SK-N-SH treated with all-trans-retinoic acid at 6 μM for 48 hours (cell line): ENCODE measurements at regions not wholly inside any gene's neighbourhood (a gene's known extent, or its start where the extent isn't known, plus 50 kb on each side); places are given as distances from the start of the nearest gene placed in this dataset.
"Not testable (repeated sequence)": the region's sequence is repeated elsewhere in the genome, so short reads cannot be mapped to it uniquely, and the experiment has no call there.

ENCODE experiments used
- ATAC-seq: fragments of 200-7000 bp; cut with Tn5 transposase; 3 replicates; pipeline ENCODE4 v1.9.1; 2020; ENCODE audit warnings: mild to moderate bottlenecking, moderate library complexity
- ARNTL ChIP-seq: fragments of 450-650 bp; formaldehyde crosslinking; IDR thresholded peaks from 2 replicates; pipeline ENCODE4 v1.5.0; 2020; ENCODE audit warnings: low read depth, mild to moderate bottlenecking, moderate library complexity, borderline replicate concordance
- BACH2 ChIP-seq: fragments of 250-450 bp; sonication (Bioruptor Pico); IDR thresholded peaks from 2 replicates; pipeline ENCODE4 v1.9.0; 2021; ENCODE audit warnings: mild to moderate bottlenecking, borderline replicate concordance
- CSDC2 ChIP-seq: fragments of 250-450 bp; sonication (Bioruptor Pico); IDR thresholded peaks from 2 replicates; pipeline ENCODE4 v1.5.0; 2020; ENCODE audit warnings: mild to moderate bottlenecking, moderate library complexity
- ESRRG ChIP-seq: fragments of 250-450 bp; sonication (Bioruptor Pico); IDR thresholded peaks from 2 replicates; pipeline ENCODE4 v1.6.1; 2021; ENCODE audit warnings: mild to moderate bottlenecking
- GLIS3 ChIP-seq: fragments of 250-450 bp; sonication (Bioruptor Pico); IDR thresholded peaks from 2 replicates; pipeline ENCODE4 v1.5.0; 2020; ENCODE audit warnings: mild to moderate bottlenecking, moderate library complexity
- ISL1 ChIP-seq: fragments of 250-450 bp; sonication (Bioruptor Pico); IDR thresholded peaks from 2 replicates; pipeline ENCODE4 v2.1.2; 2022; ENCODE audit warnings: mild to moderate bottlenecking, moderate library complexity
- OSR1 ChIP-seq: fragments of 250-450 bp; sonication (Bioruptor Pico); IDR thresholded peaks from 2 replicates; pipeline ENCODE4 v1.8.0; 2022; ENCODE audit warnings: moderate library complexity, mild to moderate bottlenecking, inconsistent platforms
- RARB ChIP-seq: fragments of 250-450 bp; sonication (Bioruptor Pico); IDR thresholded peaks from 2 replicates; pipeline ENCODE4 v1.8.0; 2021; ENCODE audit warnings: mild to moderate bottlenecking, moderate library complexity
- SNAI2 ChIP-seq: fragments of 250-450 bp; sonication (Bioruptor Pico); IDR thresholded peaks from 2 replicates; pipeline ENCODE4 v1.5.0; 2020; ENCODE audit warnings: mild to moderate bottlenecking, moderate library complexity
- TOX ChIP-seq: fragments of 250-450 bp; sonication (Bioruptor Pico); IDR thresholded peaks from 2 replicates; pipeline ENCODE4 v1.8.0; 2021; ENCODE audit warnings: mild to moderate bottlenecking, moderate library complexity, borderline replicate concordance
- ZC3H10 ChIP-seq: fragments of 250-450 bp; sonication (Bioruptor Pico); IDR thresholded peaks from 2 replicates; pipeline ENCODE4 v1.5.1; 2021; ENCODE audit warnings: mild to moderate bottlenecking, moderate library complexity
- ZFP3 ChIP-seq: fragments of 250-450 bp; sonication (Bioruptor Pico); IDR thresholded peaks from 2 replicates; pipeline ENCODE4 v1.5.0; 2020; ENCODE audit warnings: mild to moderate bottlenecking, moderate library complexity
- ZFP30 ChIP-seq: fragments of 450-650 bp; formaldehyde crosslinking; IDR thresholded peaks from 2 replicates; pipeline ENCODE4 v1.5.0; 2022; ENCODE audit warnings: mild to moderate bottlenecking, moderate library complexity
- ZNF565 ChIP-seq: fragments of 450-650 bp; formaldehyde crosslinking; conservative IDR thresholded peaks from 2 replicates; pipeline ENCODE4 v1.5.0; 2020; ENCODE audit warnings: low read depth, mild to moderate bottlenecking, moderate library complexity
- TF ChIP-seq, protein P1 (sequence below): fragments of 250-450 bp; sonication (Bioruptor Pico); IDR thresholded peaks from 2 replicates; pipeline ENCODE4 v1.8.0; 2021; ENCODE audit warnings: low read depth, mild to moderate bottlenecking, moderate library complexity, borderline replicate concordance
- TF ChIP-seq, protein P2 (sequence below): fragments of 250-450 bp; sonication (Bioruptor Pico); IDR thresholded peaks from 2 replicates; pipeline ENCODE4 v1.8.0; 2020; ENCODE audit warnings: mild to moderate bottlenecking, moderate library complexity, borderline replicate concordance

DNA sequence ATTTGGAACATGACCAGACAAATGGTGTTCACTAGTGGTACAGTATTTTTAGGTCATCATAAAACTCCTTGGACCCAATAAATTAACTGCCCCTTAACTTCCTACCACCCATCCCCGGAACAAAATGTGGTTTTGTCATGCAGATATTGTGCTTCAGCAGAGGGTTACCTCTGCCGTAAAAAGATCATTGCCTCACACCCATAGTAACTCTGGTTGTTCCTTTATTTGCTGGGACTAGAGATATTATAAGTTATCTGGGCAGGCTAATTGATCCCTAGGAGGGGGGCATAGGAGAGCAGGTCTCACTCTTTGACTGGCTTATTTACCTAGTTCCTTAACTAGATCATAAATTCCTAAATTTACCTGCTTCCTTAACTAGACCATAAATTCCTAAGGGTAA, 1343.9 kb upstream of the CHAC2 start (continued):
- TF ChIP-seq, protein P1, sequence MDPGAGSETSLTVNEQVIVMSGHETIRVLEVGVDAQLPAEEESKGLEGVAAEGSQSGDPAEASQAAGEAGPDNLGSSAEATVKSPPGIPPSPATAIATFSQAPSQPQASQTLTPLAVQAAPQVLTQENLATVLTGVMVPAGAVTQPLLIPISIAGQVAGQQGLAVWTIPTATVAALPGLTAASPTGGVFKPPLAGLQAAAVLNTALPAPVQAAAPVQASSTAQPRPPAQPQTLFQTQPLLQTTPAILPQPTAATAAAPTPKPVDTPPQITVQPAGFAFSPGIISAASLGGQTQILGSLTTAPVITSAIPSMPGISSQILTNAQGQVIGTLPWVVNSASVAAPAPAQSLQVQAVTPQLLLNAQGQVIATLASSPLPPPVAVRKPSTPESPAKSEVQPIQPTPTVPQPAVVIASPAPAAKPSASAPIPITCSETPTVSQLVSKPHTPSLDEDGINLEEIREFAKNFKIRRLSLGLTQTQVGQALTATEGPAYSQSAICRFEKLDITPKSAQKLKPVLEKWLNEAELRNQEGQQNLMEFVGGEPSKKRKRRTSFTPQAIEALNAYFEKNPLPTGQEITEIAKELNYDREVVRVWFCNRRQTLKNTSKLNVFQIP = no peak
- TF ChIP-seq, protein P2, sequence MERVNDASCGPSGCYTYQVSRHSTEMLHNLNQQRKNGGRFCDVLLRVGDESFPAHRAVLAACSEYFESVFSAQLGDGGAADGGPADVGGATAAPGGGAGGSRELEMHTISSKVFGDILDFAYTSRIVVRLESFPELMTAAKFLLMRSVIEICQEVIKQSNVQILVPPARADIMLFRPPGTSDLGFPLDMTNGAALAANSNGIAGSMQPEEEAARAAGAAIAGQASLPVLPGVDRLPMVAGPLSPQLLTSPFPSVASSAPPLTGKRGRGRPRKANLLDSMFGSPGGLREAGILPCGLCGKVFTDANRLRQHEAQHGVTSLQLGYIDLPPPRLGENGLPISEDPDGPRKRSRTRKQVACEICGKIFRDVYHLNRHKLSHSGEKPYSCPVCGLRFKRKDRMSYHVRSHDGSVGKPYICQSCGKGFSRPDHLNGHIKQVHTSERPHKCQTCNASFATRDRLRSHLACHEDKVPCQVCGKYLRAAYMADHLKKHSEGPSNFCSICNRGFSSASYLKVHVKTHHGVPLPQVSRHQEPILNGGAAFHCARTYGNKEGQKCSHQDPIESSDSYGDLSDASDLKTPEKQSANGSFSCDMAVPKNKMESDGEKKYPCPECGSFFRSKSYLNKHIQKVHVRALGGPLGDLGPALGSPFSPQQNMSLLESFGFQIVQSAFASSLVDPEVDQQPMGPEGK (CRISPR knock-in tag) = no peak
- TF ChIP-seq TOX (CRISPR knock-in tag) = no peak

DNA sequence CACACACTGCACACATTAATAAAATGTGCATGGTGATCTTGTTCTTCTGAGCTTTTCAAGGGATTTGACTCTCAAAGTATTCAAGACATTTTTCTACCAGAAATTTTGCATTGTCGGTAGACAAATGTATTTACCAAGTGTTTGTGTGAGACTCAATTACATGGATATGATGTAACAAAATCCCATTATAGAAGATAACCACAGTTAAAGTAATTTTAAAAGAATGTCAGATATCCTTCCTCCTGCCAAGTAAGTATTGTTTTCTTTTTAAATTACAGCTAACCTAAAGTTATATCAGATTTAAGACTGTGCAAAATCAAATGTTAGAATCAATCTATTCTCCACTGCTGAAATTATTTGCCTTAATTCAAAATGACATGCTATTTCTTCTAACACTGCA, 1344.5 kb upstream of the CHAC2 start:
- TF ChIP-seq ZC3H10 (CRISPR knock-in tag) (no peak), ESRRG (CRISPR knock-in tag) (no peak), GLIS3 (no peak), TOX (CRISPR knock-in tag) (no peak), BACH2 (no peak), CSDC2 (CRISPR knock-in tag) (no peak), ZNF565 (CRISPR knock-in tag) (no peak), OSR1 (CRISPR knock-in tag) (no peak)
- TF ChIP-seq, protein P1 = no peak
- no peak for ATAC-seq

DNA sequence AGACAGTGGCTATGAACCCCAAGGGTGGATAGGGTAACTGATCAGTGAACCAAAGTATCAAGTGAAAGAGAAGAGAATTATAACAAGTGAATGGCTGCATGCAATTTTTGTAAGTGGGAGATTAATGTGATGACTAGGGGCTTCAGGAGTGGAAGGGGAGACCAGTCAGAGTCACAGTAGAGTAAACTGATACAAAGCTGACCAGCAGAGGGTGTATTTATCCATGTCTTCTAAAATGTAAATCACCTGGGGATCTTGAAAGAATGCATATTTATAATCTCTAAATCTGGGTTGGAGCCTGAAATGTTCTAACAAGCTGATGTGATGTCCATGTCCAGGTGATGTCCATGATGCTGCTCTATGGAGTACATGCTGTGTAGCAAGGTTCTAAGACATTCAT, 1351.3 kb upstream of the CHAC2 start:
- TF ChIP-seq CSDC2 (CRISPR knock-in tag) (no peak), ZFP30 (no peak), BACH2 (no peak), GLIS3 (no peak), RARB (CRISPR knock-in tag) (no peak)
- ATAC-seq = no peak

DNA sequence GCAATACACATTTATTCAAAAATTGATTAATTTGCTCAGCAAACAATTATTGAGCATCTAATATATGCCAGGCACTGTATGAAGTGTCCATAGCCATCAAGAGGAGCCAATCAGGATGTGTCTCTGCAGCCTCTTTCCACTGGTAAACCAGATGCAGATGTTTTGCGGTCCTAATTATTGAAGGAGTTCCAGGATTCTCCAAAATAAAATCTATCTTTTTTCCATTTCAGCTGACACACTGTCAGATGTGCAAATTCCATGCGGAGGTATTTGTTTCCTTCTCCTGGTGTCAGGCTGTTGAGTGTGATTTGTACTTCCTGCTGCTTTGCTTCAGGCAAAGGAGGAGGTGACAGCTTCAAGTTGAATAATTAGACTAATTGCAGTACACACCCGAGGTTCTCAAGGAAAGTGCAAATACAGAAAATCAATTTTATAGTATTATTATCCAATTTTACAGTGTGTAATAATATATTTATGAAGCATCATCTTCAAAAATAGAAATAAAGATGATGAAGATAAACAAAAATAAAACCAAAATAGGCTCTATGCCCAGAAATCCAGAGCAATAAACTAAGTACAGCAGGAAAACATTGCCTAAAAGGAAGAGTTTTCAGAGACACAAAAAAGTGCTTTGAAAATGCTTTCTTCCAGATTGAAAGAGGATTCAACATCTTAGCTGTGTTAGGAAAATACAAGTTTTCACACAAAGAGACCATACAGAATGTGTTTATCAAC, 1352.9 kb upstream of the CHAC2 start:
- no peak for ATAC-seq
- TF ChIP-seq ZNF565 (CRISPR knock-in tag) (no peak), ISL1 (CRISPR knock-in tag) (no peak), GLIS3 (no peak), CSDC2 (CRISPR knock-in tag) (no peak), BACH2 (no peak), SNAI2 (CRISPR knock-in tag) (no peak), ARNTL (CRISPR knock-in tag) (no peak), TOX (CRISPR knock-in tag) (no peak), ZC3H10 (CRISPR knock-in tag) (no peak), ZFP3 (CRISPR knock-in tag) (no peak)
- TF ChIP-seq, protein P1 = no peak
- TF ChIP-seq, protein P2 (CRISPR knock-in tag) = no peak

DNA sequence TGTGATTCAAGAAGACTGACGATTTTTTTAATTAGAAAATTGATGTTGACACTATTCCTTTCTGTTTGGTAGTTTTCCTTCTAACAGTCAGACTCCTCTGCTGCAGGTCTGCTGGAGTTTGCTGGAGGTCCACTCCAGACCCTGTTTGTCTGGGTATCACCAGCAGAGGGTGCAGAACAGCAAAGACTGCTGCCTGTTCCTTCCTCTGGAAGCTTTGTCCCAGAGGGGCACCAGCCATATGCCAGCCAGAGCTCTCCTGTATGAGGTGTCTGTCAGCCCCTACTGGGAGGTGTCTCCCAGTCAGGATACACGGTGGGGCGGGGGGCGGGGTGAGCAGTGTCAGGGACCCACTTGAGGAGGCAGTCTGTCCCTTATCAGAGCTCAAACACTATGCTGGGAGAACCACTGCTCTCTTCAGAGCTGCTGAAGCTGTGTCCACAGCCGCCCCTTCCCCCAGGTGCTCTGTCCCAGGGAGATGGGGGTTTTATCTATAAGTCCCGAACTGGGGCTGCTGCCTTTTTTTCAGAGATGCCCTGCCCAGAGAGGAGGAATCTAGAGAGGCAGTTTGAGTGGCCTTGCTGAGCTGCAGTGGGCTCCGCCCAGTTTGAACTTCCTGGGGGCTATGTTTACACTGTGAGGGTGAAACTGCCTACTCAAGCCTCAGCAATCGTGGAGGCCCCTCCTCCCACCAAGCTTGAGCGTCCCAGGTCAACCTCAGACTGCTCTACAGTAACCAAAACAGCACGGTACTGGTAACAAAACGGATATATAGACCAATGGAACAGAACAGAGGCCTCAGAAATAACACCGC, 1358.1 kb upstream of the CHAC2 start:
- ATAC-seq = not testable (repeated sequence)
